Stimulated activated memory B cell treated with anti-CD40 and anti-IgM and Interleukin-4, amounts not matched to agents 10 μg/mL and 1 μg/mL and 100 μg/mL, for 72 hours (primary cell): ENCODE measurements at regions not wholly inside any gene's neighbourhood (a gene's known extent, or its start where the extent isn't known, plus 50 kb on each side); places are given as distances from the start of the nearest gene placed in this dataset.
"Not testable (repeated sequence)": the region's sequence is repeated elsewhere in the genome, so short reads cannot be mapped to it uniquely, and the experiment has no call there.

Experiments
- ATAC-seq: fragments of 150-1000 bp; cut with Tn5 transposase; 2 replicates; pipeline ENCODE4 v1.10.0; 2021
- H3K27ac Mint-ChIP-seq: one replicate; pipeline ENCODE4 v1.8.0; 2022; ENCODE audit warnings: mild to moderate bottlenecking, mixed read lengths
- H3K27me3 Mint-ChIP-seq: one replicate; pipeline ENCODE4 v1.8.0; 2022; ENCODE audit warnings: mixed read lengths
- H3K36me3 Mint-ChIP-seq: one replicate; pipeline ENCODE4 v1.8.0; 2022; ENCODE audit warnings: mixed read lengths
- H3K4me1 Mint-ChIP-seq: one replicate; pipeline ENCODE4 v1.8.0; 2022; ENCODE audit warnings: mixed read lengths
- H3K4me3 Mint-ChIP-seq: one replicate; pipeline ENCODE4 v1.8.0; 2022; ENCODE audit warnings: mild to moderate bottlenecking, moderate library complexity, mixed read lengths
- H3K9me3 Mint-ChIP-seq: one replicate; pipeline ENCODE4 v1.8.0; 2022; ENCODE audit warnings: mixed read lengths

- no peaks in the 10 kb centered on the region for H3K36me3 Mint-ChIP-seq
- no peaks in the 10 kb centered on the region for H3K4me1 Mint-ChIP-seq
- no peak overlapping the region for H3K27ac Mint-ChIP-seq
- no peak for ATAC-seq
- H3K9me3 Mint-ChIP-seq, result no peaks in the 10 kb centered on the region
- no peaks in the 10 kb centered on the region for H3K27me3 Mint-ChIP-seq
- no peak overlapping the region for H3K4me3 Mint-ChIP-seq
Observed at GRCh38 chr2:52264488-52264887, 1232.6 kb upstream of the NRXN1 start.

- no peak overlapping the region for H3K27ac Mint-ChIP-seq
Observed at GRCh38 chr2:52260904-52261303, 1229.0 kb upstream of the NRXN1 start.

DNA sequence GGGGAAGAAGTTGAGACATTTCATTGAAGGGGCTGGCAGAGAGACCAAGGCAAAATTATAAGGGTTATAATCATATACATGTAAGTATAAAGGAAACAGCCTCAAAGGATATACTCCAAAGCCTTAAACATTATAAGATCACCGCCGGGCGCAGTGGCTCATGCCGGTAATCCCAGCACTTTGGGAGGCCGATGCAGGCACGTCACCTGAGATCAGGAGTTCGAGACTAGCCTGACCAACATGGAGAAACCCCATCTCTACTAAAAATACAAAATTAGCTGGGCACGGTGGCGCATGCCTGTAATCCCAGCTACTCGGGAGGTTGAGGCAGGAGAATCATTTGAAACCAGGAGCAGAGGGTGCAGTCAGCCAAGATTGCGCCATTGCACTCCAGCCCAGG, 1227.0 kb upstream of the NRXN1 start:
- ATAC-seq, H3K27me3 Mint-ChIP-seq, H3K4me1 Mint-ChIP-seq, H3K9me3 Mint-ChIP-seq, H3K36me3 Mint-ChIP-seq, H3K4me3 Mint-ChIP-seq, H3K27ac Mint-ChIP-seq: not testable (repeated sequence)

More at GRCh38 chr2:52260904-52261303, 1229.0 kb upstream of the NRXN1 start:
- Mint-ChIP-seq H3K9me3 (no peaks in the 10 kb centered on the region), H3K4me3 (no peak overlapping the region), H3K36me3 (no peaks in the 10 kb centered on the region), H3K4me1 (no peaks in the 10 kb centered on the region), H3K27me3 (no peaks in the 10 kb centered on the region)
- ATAC-seq, result no peak

DNA sequence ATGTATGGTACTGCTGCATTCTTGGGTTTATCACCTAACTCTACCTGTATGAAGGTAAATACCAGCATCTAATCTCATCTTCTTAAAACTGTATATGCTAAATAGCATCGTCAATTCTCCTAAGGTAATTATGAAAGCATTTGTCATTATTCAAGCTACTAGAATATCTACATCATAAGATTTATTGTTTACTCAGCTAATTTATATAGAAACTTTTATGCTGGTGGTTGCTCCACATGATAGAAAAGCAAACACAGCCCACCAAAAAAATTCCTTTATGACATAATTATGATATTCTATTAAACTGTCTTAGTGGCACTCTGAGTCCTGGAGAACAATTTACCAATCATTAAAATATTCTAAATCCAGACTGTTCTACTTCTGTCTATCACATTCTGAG, 1226.1 kb upstream of the NRXN1 start:
- Mint-ChIP-seq H3K4me1 (no peaks in the 10 kb centered on the region), H3K27ac (no peak overlapping the region), H3K36me3 (no peaks in the 10 kb centered on the region), H3K9me3 (no peaks in the 10 kb centered on the region), H3K4me3 (no peak overlapping the region), H3K27me3 (no peaks in the 10 kb centered on the region)
- ATAC-seq, result no peak

DNA sequence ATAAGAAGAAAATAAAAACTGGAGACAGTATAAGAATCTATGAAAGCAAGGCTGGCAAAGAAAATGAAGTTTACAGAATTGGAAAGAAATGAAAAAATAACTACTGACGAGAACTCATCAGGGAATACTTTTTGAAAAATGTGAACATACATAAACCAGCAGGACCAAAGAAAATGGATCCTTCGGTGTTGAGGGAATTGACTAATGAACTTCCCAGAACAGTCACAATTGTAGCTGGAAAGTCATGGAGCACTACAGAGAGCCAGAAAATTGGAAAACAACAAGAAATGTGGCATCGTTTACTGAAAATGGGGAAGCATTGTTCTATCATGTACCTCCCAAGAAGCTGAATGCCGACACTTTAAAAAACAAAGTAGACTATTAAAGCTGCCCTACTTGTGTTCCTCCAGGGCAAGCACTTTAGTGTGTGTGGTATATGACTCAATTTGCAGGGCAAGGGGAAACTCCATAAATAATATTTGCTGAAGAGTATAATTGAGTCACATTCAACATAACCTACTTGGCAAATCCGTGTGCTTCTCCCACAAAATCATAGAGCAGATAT, 1221.6 kb upstream of the NRXN1 start:
- ATAC-seq, result no peak

DNA sequence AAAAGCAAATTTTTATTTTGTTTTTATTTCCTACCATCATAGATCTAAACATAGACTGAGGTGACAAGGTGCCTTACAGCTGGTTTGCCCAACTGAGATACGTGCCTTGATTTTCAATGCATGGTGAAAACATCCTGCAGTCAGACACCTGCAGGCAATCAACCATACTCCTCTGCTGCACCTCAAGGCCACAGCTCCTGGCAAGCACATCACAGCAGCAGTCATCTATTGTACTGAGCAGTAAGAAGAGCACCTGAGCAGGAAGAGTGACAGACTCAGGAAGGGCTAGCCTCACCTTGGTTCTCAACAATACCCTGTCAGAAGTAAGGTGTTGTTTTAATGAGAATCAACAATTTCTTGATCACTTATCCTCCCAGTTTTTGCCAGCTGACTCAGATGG, 1206.8 kb upstream of the NRXN1 start:
- no peaks in the 10 kb centered on the region for H3K4me1 Mint-ChIP-seq
- no peak for ATAC-seq
- H3K9me3 Mint-ChIP-seq, result peaks cover 4% of the 10 kb centered on the region
- H3K4me3 Mint-ChIP-seq, result no peak overlapping the region
- H3K36me3 Mint-ChIP-seq, result no peaks in the 10 kb centered on the region
- no peaks in the 10 kb centered on the region for H3K27me3 Mint-ChIP-seq
- H3K27ac Mint-ChIP-seq, result no peak overlapping the region

More for the DNA sequence above, 1221.6 kb upstream of the NRXN1 start:
- Mint-ChIP-seq H3K9me3 (no peaks in the 10 kb centered on the region), H3K27ac (no peak overlapping the region), H3K4me3 (no peak overlapping the region), H3K4me1 (no peaks in the 10 kb centered on the region), H3K36me3 (no peaks in the 10 kb centered on the region), H3K27me3 (no peaks in the 10 kb centered on the region)

DNA sequence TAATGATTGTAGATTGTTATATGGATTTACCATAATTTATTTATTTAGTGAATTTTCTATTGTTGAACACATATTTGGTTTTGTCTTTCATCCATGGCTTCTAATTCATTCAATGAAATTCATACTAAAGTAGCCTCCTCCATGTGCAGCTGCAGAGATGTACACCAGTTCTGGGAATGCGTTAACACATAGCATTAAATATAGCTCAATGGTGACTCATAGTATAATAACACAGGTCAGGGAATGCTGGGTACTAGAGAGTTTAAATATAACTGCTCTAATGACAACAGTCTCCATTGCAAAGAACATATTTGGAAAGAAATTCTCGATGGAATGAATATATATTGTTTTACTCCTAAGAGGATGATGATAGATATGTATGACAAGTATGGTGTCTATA, 1190.2 kb upstream of the NRXN1 start:
- Mint-ChIP-seq H3K4me3 (no peak overlapping the region), H3K9me3 (peaks cover 3% of the 10 kb centered on the region), H3K27ac (no peak overlapping the region), H3K27me3 (no peaks in the 10 kb centered on the region), H3K36me3 (no peaks in the 10 kb centered on the region), H3K4me1 (no peaks in the 10 kb centered on the region)
- no peak for ATAC-seq

DNA sequence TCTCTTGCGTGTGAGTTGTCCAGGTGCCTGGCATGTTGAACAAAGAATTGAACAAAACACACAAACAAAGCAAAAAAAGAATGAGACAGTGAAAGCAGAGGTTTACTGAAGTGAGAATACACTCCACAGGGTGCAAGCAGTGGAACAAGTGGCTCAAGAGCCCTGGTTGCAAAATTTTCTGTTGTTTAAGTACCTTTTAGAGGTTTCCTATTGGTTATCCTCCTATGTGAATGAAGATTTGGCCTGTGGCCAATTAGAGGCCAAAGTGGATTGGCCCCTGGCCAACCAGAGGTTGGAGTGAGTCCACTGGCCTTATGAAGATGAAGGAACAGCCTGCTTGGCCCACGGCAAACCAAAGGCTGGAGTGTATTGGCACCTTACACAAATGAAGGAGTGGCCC, 1188.5 kb upstream of the NRXN1 start:
- no peak for ATAC-seq
- H3K27ac Mint-ChIP-seq, result no peak overlapping the region
- no peak overlapping the region for H3K4me3 Mint-ChIP-seq
- no peaks in the 10 kb centered on the region for H3K9me3 Mint-ChIP-seq
- no peaks in the 10 kb centered on the region for H3K36me3 Mint-ChIP-seq
- no peaks in the 10 kb centered on the region for H3K27me3 Mint-ChIP-seq
- H3K4me1 Mint-ChIP-seq, result no peaks in the 10 kb centered on the region

DNA sequence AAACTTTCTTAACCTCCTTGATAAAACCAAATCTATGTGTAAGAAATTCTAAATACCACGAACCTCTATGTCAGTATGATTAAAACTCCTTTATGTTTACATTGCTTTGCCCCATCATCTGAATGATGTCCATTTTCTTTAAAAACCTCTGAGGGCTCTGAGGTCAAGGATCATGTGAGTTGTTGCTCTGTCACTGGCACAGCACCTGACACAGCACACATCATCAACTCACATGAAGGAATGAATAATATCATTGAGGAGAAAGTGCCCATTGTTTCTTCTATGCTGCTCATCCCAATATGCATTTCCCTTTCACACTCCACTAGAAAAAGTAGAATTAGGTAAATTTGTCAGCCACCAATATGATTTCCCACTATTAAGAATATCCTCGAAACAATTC, 1178.7 kb upstream of the NRXN1 start:
- Mint-ChIP-seq H3K27me3 (no peaks in the 10 kb centered on the region), H3K27ac (no peak overlapping the region), H3K4me3 (no peak overlapping the region), H3K36me3 (no peaks in the 10 kb centered on the region), H3K4me1 (no peaks in the 10 kb centered on the region), H3K9me3 (no peaks in the 10 kb centered on the region)
- ATAC-seq, result no peak

- no peaks in the 10 kb centered on the region for H3K9me3 Mint-ChIP-seq
- no peak overlapping the region for H3K27ac Mint-ChIP-seq
- no peak for ATAC-seq
- H3K27me3 Mint-ChIP-seq, result no peaks in the 10 kb centered on the region
- H3K4me1 Mint-ChIP-seq, result no peaks in the 10 kb centered on the region
- H3K36me3 Mint-ChIP-seq, result no peaks in the 10 kb centered on the region
- H3K4me3 Mint-ChIP-seq, result no peak overlapping the region
Observed at GRCh38 chr2:52210161-52210560, 1178.2 kb upstream of the NRXN1 start.

- Mint-ChIP-seq H3K4me3 (no peak overlapping the region), H3K27me3 (no peaks in the 10 kb centered on the region), H3K27ac (no peak overlapping the region), H3K4me1 (no peaks in the 10 kb centered on the region), H3K9me3 (peaks cover under 1% of the 10 kb centered on the region), H3K36me3 (no peaks in the 10 kb centered on the region)
- no peak for ATAC-seq
Observed at GRCh38 chr2:52194342-52194741, 1162.4 kb upstream of the NRXN1 start.

DNA sequence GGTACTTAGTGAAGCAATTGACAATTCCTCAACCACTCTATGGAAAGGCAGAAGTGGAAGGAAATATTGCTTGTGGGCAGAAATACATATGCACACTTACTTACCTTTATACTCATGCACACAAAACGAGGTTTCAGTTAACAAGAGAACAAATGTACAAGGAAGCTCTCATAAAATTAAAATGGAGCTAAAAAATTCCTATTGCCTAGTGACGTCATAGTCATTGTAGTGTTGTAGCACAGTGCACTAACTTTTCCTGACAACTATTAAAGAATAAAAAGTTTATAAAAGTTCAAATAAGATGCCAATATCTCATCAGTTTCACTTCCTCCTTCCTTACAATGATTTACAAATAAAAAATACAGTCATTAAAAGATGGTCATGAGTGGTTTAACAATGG, 1161.9 kb upstream of the NRXN1 start:
- Mint-ChIP-seq H3K27me3 (no peaks in the 10 kb centered on the region), H3K27ac (no peak overlapping the region), H3K36me3 (no peaks in the 10 kb centered on the region), H3K9me3 (no peaks in the 10 kb centered on the region), H3K4me1 (no peaks in the 10 kb centered on the region), H3K4me3 (no peak overlapping the region)
- ATAC-seq, result no peak

- Mint-ChIP-seq H3K4me1 (no peaks in the 10 kb centered on the region), H3K27me3 (no peaks in the 10 kb centered on the region), H3K27ac (no peak overlapping the region)
Observed at GRCh38 chr2:52192656-52193055, 1160.7 kb upstream of the NRXN1 start.

DNA sequence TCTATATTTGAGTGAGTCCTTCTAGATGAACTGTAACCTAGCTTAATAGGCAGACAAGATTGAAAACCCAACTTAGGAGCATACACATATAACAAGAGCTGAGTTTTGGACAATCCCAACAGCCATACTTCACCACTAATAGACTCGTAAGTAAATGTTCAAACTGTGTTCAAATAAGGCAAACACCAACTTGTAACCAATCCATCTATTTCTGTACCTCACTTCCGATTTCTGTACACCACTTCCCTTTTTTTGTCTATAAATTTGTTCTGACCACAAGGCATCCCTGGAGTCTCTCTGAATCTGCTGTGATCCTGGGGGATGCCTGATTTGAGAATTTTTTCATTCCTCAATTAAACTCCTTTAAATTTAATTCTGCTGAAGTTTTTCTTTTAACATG, 1149.1 kb upstream of the NRXN1 start:
- Mint-ChIP-seq H3K36me3 (no peaks in the 10 kb centered on the region), H3K27me3 (no peaks in the 10 kb centered on the region), H3K4me1 (peaks cover 6% of the 10 kb centered on the region), H3K27ac (no peak overlapping the region), H3K4me3 (no peak overlapping the region), H3K9me3 (no peaks in the 10 kb centered on the region)
- no peak for ATAC-seq

More at GRCh38 chr2:52192656-52193055, 1160.7 kb upstream of the NRXN1 start:
- Mint-ChIP-seq H3K4me3 (no peak overlapping the region), H3K36me3 (no peaks in the 10 kb centered on the region), H3K9me3 (no peaks in the 10 kb centered on the region)
- no peak for ATAC-seq

GRCh38 chr2:52178845-52179244, 1146.9 kb upstream of the NRXN1 start:
- Mint-ChIP-seq H3K27ac (no peak overlapping the region), H3K27me3 (no peaks in the 10 kb centered on the region), H3K4me1 (peaks cover 6% of the 10 kb centered on the region), H3K9me3 (no peaks in the 10 kb centered on the region), H3K36me3 (no peaks in the 10 kb centered on the region), H3K4me3 (no peak overlapping the region)
- no peak for ATAC-seq

- no peaks in the 10 kb centered on the region for H3K9me3 Mint-ChIP-seq
- H3K27me3 Mint-ChIP-seq, result no peaks in the 10 kb centered on the region
- H3K4me1 Mint-ChIP-seq, result no peaks in the 10 kb centered on the region
- no peak overlapping the region for H3K27ac Mint-ChIP-seq
- ATAC-seq, result no peak
- H3K4me3 Mint-ChIP-seq, result no peak overlapping the region
- no peaks in the 10 kb centered on the region for H3K36me3 Mint-ChIP-seq
Observed at GRCh38 chr2:52145005-52145404, 1113.1 kb upstream of the NRXN1 start.

GRCh38 chr2:52144590-52144989, 1112.7 kb upstream of the NRXN1 start:
- no peak overlapping the region for H3K27ac Mint-ChIP-seq
- no peak for ATAC-seq
- no peaks in the 10 kb centered on the region for H3K9me3 Mint-ChIP-seq
- H3K36me3 Mint-ChIP-seq, result no peaks in the 10 kb centered on the region
- H3K27me3 Mint-ChIP-seq, result no peaks in the 10 kb centered on the region
- no peaks in the 10 kb centered on the region for H3K4me1 Mint-ChIP-seq
- H3K4me3 Mint-ChIP-seq, result no peak overlapping the region
